ENCODE measurements at regions not wholly inside any gene's neighbourhood (a gene's known extent, or its start where the extent isn't known, plus 50 kb on each side); places are given as distances from the start of the nearest gene placed in this dataset.

DNA sequence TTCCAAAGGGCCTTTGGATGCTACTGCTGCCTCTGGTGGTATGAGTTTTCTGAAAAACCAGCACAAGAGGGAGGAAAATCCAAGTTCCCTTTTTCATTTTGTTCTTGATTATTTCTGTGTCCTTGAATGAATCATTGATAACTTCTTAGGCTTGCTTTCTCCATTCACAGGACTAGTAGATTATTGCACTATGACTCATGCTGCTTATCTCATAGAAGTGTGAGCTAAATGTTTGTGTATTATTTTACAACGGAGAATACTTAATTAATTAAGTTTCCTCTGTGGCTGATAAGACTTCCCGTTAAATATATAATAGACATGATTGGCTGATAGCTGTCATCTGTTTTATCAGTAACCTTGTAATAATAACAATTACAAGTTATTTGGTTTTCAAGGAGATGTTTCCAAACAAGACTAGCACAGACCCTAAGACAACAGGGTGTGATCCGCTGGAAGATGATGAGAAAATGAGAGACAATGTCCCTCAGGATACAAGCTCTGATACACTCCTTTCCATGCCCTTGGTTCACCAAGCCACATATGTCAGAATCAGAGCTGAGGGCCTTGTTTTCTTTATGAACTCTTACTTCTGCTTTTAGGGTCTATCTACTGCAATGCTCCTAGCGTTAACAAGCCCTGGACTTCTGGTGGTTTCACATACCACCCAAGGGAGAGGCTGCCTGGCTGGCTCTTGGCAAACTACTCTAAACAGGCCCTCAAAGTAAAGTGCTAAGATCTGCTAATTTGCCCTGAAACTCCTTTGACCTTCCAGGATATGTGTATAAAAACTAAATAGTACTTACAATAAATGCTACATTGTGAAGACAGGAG, 1078.3 kb downstream of the TTLL7 start:
- TF ChIP-seq, protein P1, sequence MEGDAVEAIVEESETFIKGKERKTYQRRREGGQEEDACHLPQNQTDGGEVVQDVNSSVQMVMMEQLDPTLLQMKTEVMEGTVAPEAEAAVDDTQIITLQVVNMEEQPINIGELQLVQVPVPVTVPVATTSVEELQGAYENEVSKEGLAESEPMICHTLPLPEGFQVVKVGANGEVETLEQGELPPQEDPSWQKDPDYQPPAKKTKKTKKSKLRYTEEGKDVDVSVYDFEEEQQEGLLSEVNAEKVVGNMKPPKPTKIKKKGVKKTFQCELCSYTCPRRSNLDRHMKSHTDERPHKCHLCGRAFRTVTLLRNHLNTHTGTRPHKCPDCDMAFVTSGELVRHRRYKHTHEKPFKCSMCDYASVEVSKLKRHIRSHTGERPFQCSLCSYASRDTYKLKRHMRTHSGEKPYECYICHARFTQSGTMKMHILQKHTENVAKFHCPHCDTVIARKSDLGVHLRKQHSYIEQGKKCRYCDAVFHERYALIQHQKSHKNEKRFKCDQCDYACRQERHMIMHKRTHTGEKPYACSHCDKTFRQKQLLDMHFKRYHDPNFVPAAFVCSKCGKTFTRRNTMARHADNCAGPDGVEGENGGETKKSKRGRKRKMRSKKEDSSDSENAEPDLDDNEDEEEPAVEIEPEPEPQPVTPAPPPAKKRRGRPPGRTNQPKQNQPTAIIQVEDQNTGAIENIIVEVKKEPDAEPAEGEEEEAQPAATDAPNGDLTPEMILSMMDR (IDR thresholded peaks at IDR 0.05), result no peak
- no peak for TF ChIP-seq POLR2A (IDR thresholded peaks at IDR 0.05)
